Osteoblast (primary cell): ENCODE measurements at regions not wholly inside any gene's neighbourhood (a gene's known extent, or its start where the extent isn't known, plus 50 kb on each side); places are given as distances from the start of the nearest gene placed in this dataset.
A peak's percentile ranks its signal among the peaks of the same experiment; 100 is the strongest.

Experiments used
- DNase-seq: peaks from one replicate; pipeline ENCODE4 v3.0.0; 2011; ENCODE audit warnings: low spot score, mixed read lengths; ENCODE audit not compliant: insufficient read length; ENCODE audit errors: missing footprints
- H2AFZ ChIP-seq: 2 replicates; pipeline ENCODE4 v1.6.0; 2011; ENCODE audit warnings: mild to moderate bottlenecking, low read length
- H3K27ac ChIP-seq: 2 replicates; pipeline ENCODE4 v1.5.1; 2011; ENCODE audit warnings: mild to moderate bottlenecking, low read depth, low read length, moderate library complexity
- H3K27me3 ChIP-seq: 2 replicates; pipeline ENCODE4 v1.6.0; 2012; ENCODE audit warnings: mild to moderate bottlenecking, control low read depth, inconsistent platforms, low read length, moderate library complexity; ENCODE audit not compliant: insufficient read depth
- H3K36me3 ChIP-seq: 2 replicates; pipeline ENCODE4 v1.5.1; 2011; ENCODE audit warnings: mild to moderate bottlenecking, low read length, control low read depth, moderate library complexity; ENCODE audit not compliant: insufficient read depth
- H3K4me1 ChIP-seq: 2 replicates; pipeline ENCODE4 v1.5.1; 2011; ENCODE audit warnings: mild to moderate bottlenecking, low read length, control low read depth, moderate library complexity; ENCODE audit not compliant: insufficient read depth
- H3K4me2 ChIP-seq: 2 replicates; pipeline ENCODE4 v1.6.0; 2011; ENCODE audit warnings: mild to moderate bottlenecking, low read length; ENCODE audit not compliant: insufficient read depth
- H3K4me3 ChIP-seq: fragments of 200-600 bp; sonication (generic); 3 replicates; pipeline ENCODE4 v1.5.1; 2012; ENCODE audit warnings: mild to moderate bottlenecking, low read length, inconsistent platforms; ENCODE audit not compliant: insufficient read depth
- H3K79me2 ChIP-seq: 2 replicates; pipeline ENCODE4 v1.6.0; 2012; ENCODE audit warnings: mild to moderate bottlenecking, low read length, control low read depth, inconsistent platforms; ENCODE audit not compliant: insufficient read depth
- H3K9me3 ChIP-seq: 2 replicates; pipeline ENCODE4 v1.5.1; 2011; ENCODE audit warnings: low read depth, low read length, control low read depth
- H4K20me1 ChIP-seq: 2 replicates; pipeline ENCODE4 v1.6.0; 2012; ENCODE audit warnings: mild to moderate bottlenecking, low read length, control low read depth; ENCODE audit not compliant: insufficient read depth
- TF ChIP-seq, protein P1 (sequence below): IDR thresholded peaks from 2 replicates; pipeline ENCODE4 v1.5.1; 2011; ENCODE audit warnings: mild to moderate bottlenecking, low read depth, low read length, moderate library complexity; ENCODE audit errors: extremely low read depth

GRCh38 chr14:51527073-51527472, 124.6 kb upstream of the FRMD6 start:
- no peak overlapping the region for H3K4me2 ChIP-seq
- no peak overlapping the region for H2AFZ ChIP-seq
- TF ChIP-seq, protein P1, sequence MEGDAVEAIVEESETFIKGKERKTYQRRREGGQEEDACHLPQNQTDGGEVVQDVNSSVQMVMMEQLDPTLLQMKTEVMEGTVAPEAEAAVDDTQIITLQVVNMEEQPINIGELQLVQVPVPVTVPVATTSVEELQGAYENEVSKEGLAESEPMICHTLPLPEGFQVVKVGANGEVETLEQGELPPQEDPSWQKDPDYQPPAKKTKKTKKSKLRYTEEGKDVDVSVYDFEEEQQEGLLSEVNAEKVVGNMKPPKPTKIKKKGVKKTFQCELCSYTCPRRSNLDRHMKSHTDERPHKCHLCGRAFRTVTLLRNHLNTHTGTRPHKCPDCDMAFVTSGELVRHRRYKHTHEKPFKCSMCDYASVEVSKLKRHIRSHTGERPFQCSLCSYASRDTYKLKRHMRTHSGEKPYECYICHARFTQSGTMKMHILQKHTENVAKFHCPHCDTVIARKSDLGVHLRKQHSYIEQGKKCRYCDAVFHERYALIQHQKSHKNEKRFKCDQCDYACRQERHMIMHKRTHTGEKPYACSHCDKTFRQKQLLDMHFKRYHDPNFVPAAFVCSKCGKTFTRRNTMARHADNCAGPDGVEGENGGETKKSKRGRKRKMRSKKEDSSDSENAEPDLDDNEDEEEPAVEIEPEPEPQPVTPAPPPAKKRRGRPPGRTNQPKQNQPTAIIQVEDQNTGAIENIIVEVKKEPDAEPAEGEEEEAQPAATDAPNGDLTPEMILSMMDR, result no peak
- H3K79me2 ChIP-seq, result no peaks in the 10 kb centered on the region
- no peak overlapping the region for H3K27ac ChIP-seq
- H3K27me3 ChIP-seq, result no peaks in the 10 kb centered on the region
- no peaks in the 10 kb centered on the region for H4K20me1 ChIP-seq
- no peaks in the 10 kb centered on the region for H3K9me3 ChIP-seq
- H3K4me1 ChIP-seq, result peaks cover 4% of the 10 kb centered on the region
- no peak for DNase-seq
- H3K36me3 ChIP-seq, result no peaks in the 10 kb centered on the region
- H3K4me3 ChIP-seq, result no peak overlapping the region

DNA sequence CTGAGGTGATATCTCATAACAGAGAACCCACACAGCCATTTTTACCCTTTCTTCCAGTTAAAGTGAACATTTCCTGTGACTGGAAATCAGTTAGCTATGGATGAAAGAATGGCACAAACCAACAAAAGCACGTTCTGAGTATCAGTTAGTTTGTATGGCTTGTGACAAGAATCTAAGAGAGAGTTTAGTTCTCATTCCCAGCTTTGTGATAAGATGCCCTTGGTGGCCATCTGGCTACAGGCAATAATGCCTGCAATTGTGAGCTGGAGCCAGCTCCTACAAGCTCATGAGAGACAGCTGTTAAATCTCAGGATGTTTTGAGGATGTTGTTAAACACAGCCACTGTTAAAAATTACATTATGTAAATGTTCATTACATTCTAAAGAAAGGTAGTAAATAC, 122.0 kb upstream of the FRMD6 start:
- Histone ChIP-seq H3K79me2 (no peaks in the 10 kb centered on the region), H3K27me3 (no peaks in the 10 kb centered on the region), H3K9me3 (no peaks in the 10 kb centered on the region), H2AFZ (no peak overlapping the region), H3K4me2 (no peak overlapping the region), H3K4me3 (no peak overlapping the region), H3K4me1 (peaks cover 22% of the 10 kb centered on the region), H3K36me3 (no peaks in the 10 kb centered on the region), H4K20me1 (no peaks in the 10 kb centered on the region), H3K27ac (no peak overlapping the region)
- TF ChIP-seq, protein P1, result no peak
- DNase-seq, result no peak

- TF ChIP-seq, protein P1, result no peak
- Histone ChIP-seq H3K79me2 (no peaks in the 10 kb centered on the region), H3K4me1 (peaks cover 24% of the 10 kb centered on the region), H3K27ac (peak overlapping the region; percentile 79), H2AFZ (peak overlapping the region; percentile 75), H3K9me3 (no peaks in the 10 kb centered on the region), H3K4me2 (peak overlapping the region; percentile 31), H3K27me3 (no peaks in the 10 kb centered on the region), H3K4me3 (no peak overlapping the region), H4K20me1 (no peaks in the 10 kb centered on the region), H3K36me3 (no peaks in the 10 kb centered on the region)
- no peak for DNase-seq
Observed at GRCh38 chr14:51533160-51533559, 118.5 kb upstream of the FRMD6 start.

- Histone ChIP-seq H3K27me3 (no peaks in the 10 kb centered on the region), H3K4me2 (no peak overlapping the region), H3K9me3 (no peaks in the 10 kb centered on the region), H3K4me1 (peaks cover 24% of the 10 kb centered on the region), H3K4me3 (no peak overlapping the region), H3K27ac (peak overlapping the region; percentile 79), H2AFZ (no peak overlapping the region), H3K36me3 (no peaks in the 10 kb centered on the region), H4K20me1 (no peaks in the 10 kb centered on the region), H3K79me2 (no peaks in the 10 kb centered on the region)
- DNase-seq, result no peak
- TF ChIP-seq, protein P1, result no peak
Observed at GRCh38 chr14:51533872-51534553, 117.7 kb upstream of the FRMD6 start.
